GM12878 (cell line): ENCODE measurements at regions not wholly inside any gene's neighbourhood (a gene's known extent, or its start where the extent isn't known, plus 50 kb on each side); places are given as distances from the start of the nearest gene placed in this dataset.

ENCODE experiments used
- ATAC-seq: fragments of 200-7000 bp; cut with Tn5 transposase; 3 replicates; pipeline ENCODE4 v1.9.1; 2020; ENCODE audit warnings: mild to moderate bottlenecking, moderate library complexity
- BruUV-seq: library from RNA; stranded (reverse); fragments of 400-500 nt; replicated peaks from 2 replicates; lab custom pipeline; 2021; lab: Mats Ljungman, UMichigan
- CTCF ChIA-PET: fragments of 300-600 bp; sonication (Branson Sonifier 250); formaldehyde crosslinking; extraction: SDS; loops from one replicate; lab custom pipeline; 2021; ENCODE audit warnings: inconsistent platforms; lab: Yijun Ruan, JAX
- POLR2A ChIA-PET: fragments of 350-600 bp; formaldehyde crosslinking; extraction: SDS; loops from one replicate; lab custom pipeline; 2021; ENCODE audit warnings: inconsistent platforms; lab: Charles Lee
- RAD21 ChIA-PET: fragments of 300-600 bp; sonication (Branson Sonifier 250); formaldehyde crosslinking; loops from one replicate; lab custom pipeline; 2023; ENCODE audit warnings: antibody characterized with exemption; ENCODE audit not compliant: unreplicated experiment; lab: Charles Lee
- SMC1A ChIA-PET: fragments of 300-600 bp; sonication (Branson Sonifier 250); formaldehyde crosslinking; loops from one replicate; lab custom pipeline; 2023; ENCODE audit not compliant: unreplicated experiment, uncharacterized antibody; lab: Charles Lee
- DNase-seq: peaks from one replicate; pipeline ENCODE4 v3.0.0-alpha.2; 2011; ENCODE audit warnings: low read depth, low spot score
- FAIRE-seq: peaks from 3 replicates; lab custom pipeline; 2011; peaks lifted over from hg19 to GRCh38; lab: Jason Lieb, UNC
- H2AFZ ChIP-seq: 2 replicates; pipeline ENCODE4 v1.6.0; 2011; ENCODE audit warnings: low read depth, low read length, control low read depth; ENCODE audit not compliant: control insufficient read depth
- H3K27ac ChIP-seq: 2 replicates; pipeline ENCODE4 v1.5.1; 2011; ENCODE audit warnings: control low read depth; ENCODE audit not compliant: control insufficient read depth, insufficient read depth
- H3K27me3 ChIP-seq, 2 experiments: replicated peaks in 1 of 2; 2 replicates each; pipeline versions ENCODE4 v1.6.0 to v1.6.1; 2011; ENCODE audit warnings: low read length in 1 of 2; ENCODE audit not compliant: control insufficient read depth in 2 of 2, insufficient read depth in 2 of 2
- H3K36me3 ChIP-seq, 2 experiments: 2 replicates each; pipeline ENCODE4 v1.5.1; 2011; ENCODE audit warnings: low read length in 1 of 2; ENCODE audit not compliant: control insufficient read depth in 2 of 2, insufficient read depth in 2 of 2
- H3K4me1 ChIP-seq: 2 replicates; pipeline ENCODE4 v1.6.1; 2011; ENCODE audit warnings: mild to moderate bottlenecking, low read length, moderate library complexity, mixed read lengths; ENCODE audit not compliant: control insufficient read depth, insufficient read depth
- H3K4me2 ChIP-seq: 2 replicates; pipeline ENCODE4 v1.6.0; 2011; ENCODE audit warnings: control low read depth; ENCODE audit not compliant: control insufficient read depth, insufficient read depth
- H3K4me3 ChIP-seq: fragments of 200-600 bp; sonication (generic); 2 replicates; pipeline ENCODE4 v1.5.1; 2016
- H3K79me2 ChIP-seq: 2 replicates; pipeline ENCODE4 v1.6.0; 2011; ENCODE audit warnings: low read length; ENCODE audit not compliant: control insufficient read depth, insufficient read depth
- H3K9ac ChIP-seq: 2 replicates; pipeline ENCODE4 v1.8.0; 2011; ENCODE audit warnings: low read length, control low read depth, mixed read lengths; ENCODE audit not compliant: control insufficient read depth, insufficient read depth
- H3K9me3 ChIP-seq: replicated peaks from 3 replicates; pipeline ENCODE4 v1.5.1; 2011; ENCODE audit warnings: mild to moderate bottlenecking, low read length; ENCODE audit not compliant: control insufficient read depth, insufficient read depth
- H4K20me1 ChIP-seq: 2 replicates; pipeline ENCODE4 v1.6.0; 2011; ENCODE audit not compliant: control insufficient read depth, insufficient read depth
- BHLHE40 ChIP-seq, 2 experiments: fragments of 450-650 bp in 1 of 2; IDR thresholded peaks; 2 replicates each; pipeline ENCODE4 v1.6.1; 2011 to 2017; ENCODE audit warnings: low read depth in 2 of 2, borderline replicate concordance in 1 of 2, improper control_type of control experiment in 1 of 2, low read length in 1 of 2, mild to moderate bottlenecking in 1 of 2
- E2F8 ChIP-seq: fragments of 450-650 bp; IDR thresholded peaks from 2 replicates; pipeline ENCODE4 v1.6.1; 2018; ENCODE audit warnings: mild to moderate bottlenecking, low read depth, moderate library complexity; ENCODE audit not compliant: partially characterized antibody
- GABPA ChIP-seq: IDR thresholded peaks from 2 replicates; pipeline ENCODE4 v1.6.1; 2014; ENCODE audit warnings: antibody characterized with exemption, low read depth, mild to moderate bottlenecking, inconsistent platforms
- IRF5 ChIP-seq: fragments of 450-650 bp; IDR thresholded peaks from 2 replicates; pipeline ENCODE4 v1.6.1; 2017; ENCODE audit warnings: borderline replicate concordance
- WGBS: methylation state at CpG from one replicate; pipeline ENCODE4 v1.1.6; 2016; ENCODE audit warnings: low lambda C conversion rate; ENCODE audit not compliant: insufficient replicate concordance, insufficient coverage; ENCODE audit errors: missing lambda C conversion rate; 5-methylcytosine and 5-hydroxymethylcytosine counted together
- in situ Hi-C: fragments of 300-500 bp; cut with MboI; formaldehyde crosslinking; loops from 9 replicates; pipeline ENCODE4 v1.14.3; 2018; ENCODE audit warnings: mixed read lengths
- intact Hi-C: fragments of 100-400 bp; cut with micrococcal nuclease; formaldehyde crosslinking; loops from one replicate; pipeline ENCODE4 v1.14.2; 2022; ENCODE audit not compliant: unreplicated experiment

GRCh38 chr2:228318218-228318617, 136.7 kb upstream of the SPHKAP start (continued):
- TF ChIP-seq E2F8: no peak

- SMC1A ChIA-PET: no interaction called here
- Histone ChIP-seq H3K27me3 (no peaks in the 10 kb centered on the region), H3K36me3 (no peaks in the 10 kb centered on the region), H3K9me3 (no peaks in the 10 kb centered on the region), H2AFZ (no peak overlapping the region), H3K27ac (no peak overlapping the region), H3K4me2 (no peak overlapping the region), H3K4me1 (no peaks in the 10 kb centered on the region)
- no peak for ATAC-seq
- FAIRE-seq: no peak
- POLR2A ChIA-PET: interaction anchor here (0.6 kb wide), 1 partner anchor 552 kb away, joined by 7 read pairs; no protein-coding TSS in a partner anchor
- WGBS: 20% methylated on average over 5 of the region's 5 CpGs
- intact Hi-C loops: no loop called here
- RAD21 ChIA-PET: no interaction called here
- TF ChIP-seq IRF5 (no peak), GABPA (no peak), BHLHE40 (IDR thresholded peaks at IDR 0.05; ENCODE audit: borderline replicate concordance in 1 of 2, low read depth in 2 of 2, low read length in 1 of 2) (no peak)
- TF ChIP-seq, all 136 proteins: peak for 0
- Histone ChIP-seq H3K4me3 (no peak overlapping the region), H4K20me1 (no peaks in the 10 kb centered on the region), H3K9ac (no peak overlapping the region), H3K79me2 (no peaks in the 10 kb centered on the region)
- in situ Hi-C loops: no loop called here
- CTCF ChIA-PET: no interaction called here
- DNase-seq: no peak
- BruUV-seq: no TSS peak
Observed at GRCh38 chr2:228312172-228312571, 130.7 kb upstream of the SPHKAP start.
